ENCODE measurements at regions not wholly inside any gene's neighbourhood (a gene's known extent, or its start where the extent isn't known, plus 50 kb on each side); places are given as distances from the start of the nearest gene placed in this dataset.
A peak's percentile ranks its signal among the peaks of the same experiment; 100 is the strongest.
"Not testable (repeated sequence)": the region's sequence is repeated elsewhere in the genome, so short reads cannot be mapped to it uniquely, and the experiment has no call there.

GRCh38 chr2:225757248-225757647 is 357.7 kb downstream of the NYAP2 start:
- DNase-seq = no peak

- no peak for DNase-seq
Observed at GRCh38 chr2:225756198-225756597, 356.7 kb downstream of the NYAP2 start.

GRCh38 chr2:225748609-225749008 is 349.1 kb downstream of the NYAP2 start:
- DNase-seq = no peak

- DNase-seq = not testable (repeated sequence)
Observed at GRCh38 chr2:225743996-225744395, 344.5 kb downstream of the NYAP2 start.

- no peak for DNase-seq
Observed at GRCh38 chr2:225742487-225742886, 343.0 kb downstream of the NYAP2 start.

- DNase-seq = peak; percentile 25
Observed at GRCh38 chr2:225740086-225740485, 340.6 kb downstream of the NYAP2 start.

DNA sequence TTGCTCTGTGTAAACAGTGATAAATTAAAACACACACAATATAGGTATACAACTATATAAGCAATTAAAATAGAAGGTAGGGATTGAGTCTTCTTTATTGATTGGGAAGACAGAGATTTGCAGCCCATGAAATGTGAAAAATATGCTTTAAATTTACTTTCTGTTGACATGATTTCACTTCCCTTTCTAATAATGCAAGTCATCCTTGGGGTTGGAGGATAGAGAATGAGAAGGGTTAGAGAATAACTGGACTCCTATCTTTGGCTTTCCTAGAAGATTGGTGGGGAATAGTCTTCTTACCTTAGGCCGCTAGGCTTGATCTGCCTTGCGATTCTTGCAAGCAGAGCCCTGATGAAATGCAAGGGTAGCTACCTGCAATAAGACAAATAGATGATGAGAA is 339.8 kb downstream of the NYAP2 start:
- no peak for DNase-seq

DNA sequence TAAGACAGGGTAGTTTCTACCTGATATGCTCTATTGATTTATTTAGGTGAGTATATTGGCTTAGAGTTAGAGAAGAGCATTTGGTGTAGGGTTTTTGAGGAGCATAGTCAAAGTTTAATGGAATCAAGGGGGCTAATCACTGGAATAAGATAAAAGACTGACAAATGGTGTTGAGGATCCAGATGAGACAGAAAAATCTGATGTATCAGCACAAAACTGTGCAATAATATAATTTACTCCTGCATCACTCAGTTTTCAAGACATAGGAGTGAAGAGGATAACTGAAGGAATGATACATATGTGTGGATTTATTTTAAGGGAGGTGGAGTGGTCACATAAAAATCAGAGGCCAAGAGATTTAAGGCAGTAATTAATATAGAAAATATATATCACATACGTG is 339.2 kb downstream of the NYAP2 start:
- no peak for DNase-seq

DNA sequence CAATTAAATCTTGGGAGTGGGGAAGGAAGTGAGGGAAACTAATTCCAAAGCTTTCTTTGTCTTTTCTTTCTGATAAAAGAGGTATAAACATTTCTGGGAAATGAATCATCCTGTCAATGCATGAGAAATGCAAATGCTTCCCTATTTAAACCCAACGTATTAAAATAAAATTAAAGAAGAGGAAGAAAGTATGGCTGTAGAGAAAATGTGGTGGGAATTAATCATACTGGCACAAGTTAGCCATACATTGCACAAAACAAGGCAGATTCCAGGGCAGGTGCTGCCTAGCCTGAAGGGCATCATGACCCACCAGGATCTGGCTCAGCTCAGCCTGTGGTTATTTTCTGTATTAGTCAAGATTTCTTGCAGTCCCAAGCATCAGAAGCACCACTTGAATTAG is 338.0 kb downstream of the NYAP2 start:
- DNase-seq = no peak

DNA sequence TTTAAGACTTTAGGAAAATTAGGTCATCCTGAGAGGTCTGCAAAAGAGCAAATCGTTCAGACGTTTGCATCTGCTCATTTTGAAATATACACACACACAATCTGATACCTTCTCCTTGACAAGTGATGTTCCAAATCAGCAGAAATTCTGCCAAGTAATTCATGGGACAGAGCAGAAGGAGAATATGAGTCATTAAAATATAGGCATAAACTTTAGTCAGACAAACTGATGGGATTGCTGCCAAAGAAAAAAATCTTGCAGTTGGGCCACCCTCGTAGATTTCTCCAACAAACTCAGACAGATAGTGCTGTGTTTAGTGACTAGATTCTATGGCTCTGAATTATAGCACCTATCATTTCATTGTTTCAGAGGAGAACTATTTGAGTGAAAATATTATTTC is 336.3 kb downstream of the NYAP2 start:
- peak; percentile 69 for DNase-seq

GRCh38 chr2:225725726-225726125 is 326.2 kb downstream of the NYAP2 start:
- no peak for DNase-seq

All from muscle of arm (tissue), 1 donor.